Hepatocyte (in vitro differentiated cells): ENCODE measurements at regions not wholly inside any gene's neighbourhood (a gene's known extent, or its start where the extent isn't known, plus 50 kb on each side); places are given as distances from the start of the nearest gene placed in this dataset. TPM values are rescaled to one million over a fixed set of nuclear protein-coding genes. Genes with fewer than 3 reads are reported as not detected.

Experiments
- DNase-seq: peaks from one replicate; pipeline ENCODE4 v3.0.0-alpha.2; 2016; ENCODE audit warnings: low spot score
- H2AFZ ChIP-seq: fragments of 200-600 bp; sonication (generic); 2 replicates; pipeline ENCODE4 v1.6.0; 2016; ENCODE audit warnings: antibody characterized with exemption, mild to moderate bottlenecking
- H3K27ac ChIP-seq: fragments of 200-600 bp; sonication (generic); 2 replicates; pipeline ENCODE4 v1.5.1; 2016; ENCODE audit warnings: mild to moderate bottlenecking
- H3K27me3 ChIP-seq: fragments of 200-600 bp; sonication (generic); 2 replicates; pipeline ENCODE4 v1.6.1; 2016
- H3K36me3 ChIP-seq: fragments of 200-600 bp; sonication (generic); replicated peaks from 2 replicates; pipeline ENCODE4 v1.5.1; 2016; ENCODE audit warnings: low read depth; ENCODE audit not compliant: insufficient read depth
- H3K4me1 ChIP-seq: fragments of 200-600 bp; sonication (generic); 2 replicates; pipeline ENCODE4 v1.5.1; 2016; ENCODE audit warnings: mild to moderate bottlenecking, moderate library complexity; ENCODE audit not compliant: insufficient read depth
- H3K4me2 ChIP-seq: fragments of 200-600 bp; sonication (generic); 2 replicates; pipeline ENCODE4 v1.6.0; 2016
- H3K4me3 ChIP-seq: fragments of 200-600 bp; sonication (generic); 2 replicates; pipeline ENCODE4 v1.5.1; 2016; ENCODE audit warnings: mild to moderate bottlenecking
- H3K79me2 ChIP-seq: fragments of 200-600 bp; sonication (generic); 2 replicates; pipeline ENCODE4 v1.6.0; 2017; ENCODE audit warnings: mild to moderate bottlenecking
- H3K9me2 ChIP-seq: fragments of 200-600 bp; sonication (generic); replicated peaks from 2 replicates; pipeline ENCODE4 v1.6.0; 2017; ENCODE audit warnings: mild to moderate bottlenecking; ENCODE audit not compliant: insufficient read depth
- H3K9me3 ChIP-seq: fragments of 200-600 bp; sonication (generic); 2 replicates; pipeline ENCODE4 v1.5.1; 2016; ENCODE audit warnings: low read depth, mild to moderate bottlenecking
- H4K20me1 ChIP-seq: fragments of 200-600 bp; sonication (generic); 2 replicates; pipeline ENCODE4 v1.6.0; 2016; ENCODE audit warnings: mild to moderate bottlenecking; ENCODE audit not compliant: insufficient read depth, poor library complexity, severe bottlenecking
- CTCF ChIP-seq: fragments of 200-600 bp; sonication (generic); IDR thresholded peaks from 2 replicates; pipeline ENCODE4 v1.5.1; 2016; ENCODE audit warnings: antibody characterized with exemption, mild to moderate bottlenecking; ENCODE audit not compliant: poor library complexity
- EZH2 ChIP-seq: fragments of 200-600 bp; sonication (generic); IDR thresholded peaks from 2 replicates; pipeline ENCODE4 v1.6.1; 2016; ENCODE audit warnings: antibody characterized with exemption, mild to moderate bottlenecking, borderline replicate concordance
- EZH2phosphoT487 ChIP-seq: fragments of 200-600 bp; sonication (generic); IDR thresholded peaks from one replicate; pipeline ENCODE4 v1.6.1; 2018; ENCODE audit warnings: antibody characterized with exemption, mild to moderate bottlenecking, low read depth, moderate library complexity; ENCODE audit not compliant: unreplicated experiment, severe bottlenecking
- WGBS: methylation state at CpG from one replicate; pipeline ENCODE4 v1.1.6; 2016; ENCODE audit warnings: low lambda C conversion rate; ENCODE audit errors: missing lambda C conversion rate; 5-methylcytosine and 5-hydroxymethylcytosine counted together
- small RNA-seq: library from RNA; depleted of rRNA; stranded (forward); fragments of <200 nt; gene quantifications from one replicate; pipeline ENCODE3, GENCODE V24; 2014

GRCh38 chr3:78540485-78540884, 1227.3 kb downstream of the ROBO1 start:
- Histone ChIP-seq H3K79me2 (no peaks in the 10 kb centered on the region), H3K4me1 (no peaks in the 10 kb centered on the region), H3K9me3 (no peaks in the 10 kb centered on the region), H3K4me3 (no peak overlapping the region), H4K20me1 (no peaks in the 10 kb centered on the region), H2AFZ (no peak overlapping the region), H3K27ac (no peak overlapping the region), H3K4me2 (no peak overlapping the region), H3K36me3 (no peaks in the 10 kb centered on the region), H3K27me3 (no peaks in the 10 kb centered on the region), H3K9me2 (no peaks in the 10 kb centered on the region)
- TF ChIP-seq EZH2phosphoT487: no peak
- TF ChIP-seq EZH2: no peak
- TF ChIP-seq CTCF: no peak
- 95% methylated on average over 2 of the region's 2 CpGs for WGBS
- no peak for DNase-seq

- Histone ChIP-seq H3K27me3 (no peaks in the 10 kb centered on the region), H3K36me3 (no peaks in the 10 kb centered on the region), H3K27ac (no peak overlapping the region), H4K20me1 (no peaks in the 10 kb centered on the region), H3K4me2 (no peak overlapping the region), H3K9me3 (no peaks in the 10 kb centered on the region), H3K4me1 (no peaks in the 10 kb centered on the region), H3K4me3 (no peak overlapping the region), H3K79me2 (no peaks in the 10 kb centered on the region), H3K9me2 (no peaks in the 10 kb centered on the region), H2AFZ (no peak overlapping the region)
- 97% methylated on average over 2 of the region's 2 CpGs for whole genome bisulfite sequencing
- no peak for TF ChIP-seq EZH2
- TF ChIP-seq CTCF: no peak
- TF ChIP-seq EZH2phosphoT487: no peak
- no peak for DNase-seq
Measured at GRCh38 chr3:78545827-78546226, 1222.0 kb downstream of the ROBO1 start.

Small RNA genes in the stretch of these regions (small RNA-seq; reads per million reads assigned to genes)
- gene RN7SKP61: not detected
- not detected for gene RN7SL647P
- not detected for gene RNU6-217P
